GM12892 (cell line): ENCODE measurements at regions not wholly inside any gene's neighbourhood (a gene's known extent, or its start where the extent isn't known, plus 50 kb on each side); places are given as distances from the start of the nearest gene placed in this dataset.

ENCODE experiments used
- POLR2A ChIP-seq: IDR thresholded peaks from 2 replicates; pipeline ENCODE4 v1.6.1; 2011; ENCODE audit warnings: low read depth, low read length, control low read depth
- TAF1 ChIP-seq: IDR thresholded peaks from 2 replicates; pipeline ENCODE4 v1.6.1; 2011; ENCODE audit warnings: low read depth, mild to moderate bottlenecking, control low read depth, low read length, borderline replicate concordance

DNA sequence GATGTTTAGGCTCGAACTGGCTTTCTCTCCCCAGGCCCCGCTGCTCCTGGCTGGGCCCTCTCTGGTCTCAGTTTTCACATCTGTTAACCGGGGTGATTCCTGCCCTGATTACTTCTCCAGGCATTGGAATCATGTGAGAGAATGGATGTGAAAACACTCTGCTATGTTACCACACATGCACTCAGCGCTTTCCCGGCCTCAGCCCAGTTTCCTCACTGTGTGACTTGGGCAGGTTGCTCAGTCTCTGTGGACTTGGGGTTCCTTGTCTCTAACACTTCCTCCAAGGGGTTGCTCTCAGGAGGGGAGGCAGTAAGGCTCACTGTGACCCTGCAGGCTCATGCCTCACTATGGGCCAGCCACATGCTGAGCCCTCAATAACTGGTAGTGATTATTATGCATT is 230.4 kb upstream of the HS6ST1 start:
- TF ChIP-seq POLR2A (no peak), TAF1 (no peak)
